ENCODE measurements at regions not wholly inside any gene's neighbourhood (a gene's known extent, or its start where the extent isn't known, plus 50 kb on each side); places are given as distances from the start of the nearest gene placed in this dataset.

GRCh38 chr3:188095431-188095830 is 58.5 kb upstream of the LPP start:
- no peak for TF ChIP-seq ZNF592 (IDR thresholded peaks at IDR 0.05)
- TF ChIP-seq YBX1 (IDR thresholded peaks at IDR 0.05) = no peak
- no peak for TF ChIP-seq POLR2A (IDR thresholded peaks at IDR 0.05; ENCODE audit: low read depth, low read length)
- TF ChIP-seq CTCF (IDR thresholded peaks at IDR 0.05 in 2 of 3, conservative IDR thresholded peaks at IDR 0.05 in 1 of 3; ENCODE audit: control insufficient read depth in 2 of 3, extremely low read depth in 1 of 3, insufficient read depth in 1 of 3, low read depth in 3 of 3, low read length in 3 of 3) = no peak
- TF ChIP-seq RCOR1 (conservative IDR thresholded peaks at IDR 0.05; ENCODE audit: low read depth, low read length) = no peak
- no peak for TF ChIP-seq SIN3A (IDR thresholded peaks at IDR 0.05; ENCODE audit: low read depth, low read length)
- TF ChIP-seq, protein P1, sequence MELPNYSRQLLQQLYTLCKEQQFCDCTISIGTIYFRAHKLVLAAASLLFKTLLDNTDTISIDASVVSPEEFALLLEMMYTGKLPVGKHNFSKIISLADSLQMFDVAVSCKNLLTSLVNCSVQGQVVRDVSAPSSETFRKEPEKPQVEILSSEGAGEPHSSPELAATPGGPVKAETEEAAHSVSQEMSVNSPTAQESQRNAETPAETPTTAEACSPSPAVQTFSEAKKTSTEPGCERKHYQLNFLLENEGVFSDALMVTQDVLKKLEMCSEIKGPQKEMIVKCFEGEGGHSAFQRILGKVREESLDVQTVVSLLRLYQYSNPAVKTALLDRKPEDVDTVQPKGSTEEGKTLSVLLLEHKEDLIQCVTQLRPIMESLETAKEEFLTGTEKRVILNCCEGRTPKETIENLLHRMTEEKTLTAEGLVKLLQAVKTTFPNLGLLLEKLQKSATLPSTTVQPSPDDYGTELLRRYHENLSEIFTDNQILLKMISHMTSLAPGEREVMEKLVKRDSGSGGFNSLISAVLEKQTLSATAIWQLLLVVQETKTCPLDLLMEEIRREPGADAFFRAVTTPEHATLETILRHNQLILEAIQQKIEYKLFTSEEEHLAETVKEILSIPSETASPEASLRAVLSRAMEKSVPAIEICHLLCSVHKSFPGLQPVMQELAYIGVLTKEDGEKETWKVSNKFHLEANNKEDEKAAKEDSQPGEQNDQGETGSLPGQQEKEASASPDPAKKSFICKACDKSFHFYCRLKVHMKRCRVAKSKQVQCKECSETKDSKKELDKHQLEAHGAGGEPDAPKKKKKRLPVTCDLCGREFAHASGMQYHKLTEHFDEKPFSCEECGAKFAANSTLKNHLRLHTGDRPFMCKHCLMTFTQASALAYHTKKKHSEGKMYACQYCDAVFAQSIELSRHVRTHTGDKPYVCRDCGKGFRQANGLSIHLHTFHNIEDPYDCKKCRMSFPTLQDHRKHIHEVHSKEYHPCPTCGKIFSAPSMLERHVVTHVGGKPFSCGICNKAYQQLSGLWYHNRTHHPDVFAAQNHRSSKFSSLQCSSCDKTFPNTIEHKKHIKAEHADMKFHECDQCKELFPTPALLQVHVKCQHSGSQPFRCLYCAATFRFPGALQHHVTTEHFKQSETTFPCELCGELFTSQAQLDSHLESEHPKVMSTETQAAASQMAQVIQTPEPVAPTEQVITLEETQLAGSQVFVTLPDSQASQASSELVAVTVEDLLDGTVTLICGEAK (IDR thresholded peaks at IDR 0.05; ENCODE audit: borderline replicate concordance) = no peak
